ENCODE measurements at regions not wholly inside any gene's neighbourhood (a gene's known extent, or its start where the extent isn't known, plus 50 kb on each side); places are given as distances from the start of the nearest gene placed in this dataset.

DNA sequence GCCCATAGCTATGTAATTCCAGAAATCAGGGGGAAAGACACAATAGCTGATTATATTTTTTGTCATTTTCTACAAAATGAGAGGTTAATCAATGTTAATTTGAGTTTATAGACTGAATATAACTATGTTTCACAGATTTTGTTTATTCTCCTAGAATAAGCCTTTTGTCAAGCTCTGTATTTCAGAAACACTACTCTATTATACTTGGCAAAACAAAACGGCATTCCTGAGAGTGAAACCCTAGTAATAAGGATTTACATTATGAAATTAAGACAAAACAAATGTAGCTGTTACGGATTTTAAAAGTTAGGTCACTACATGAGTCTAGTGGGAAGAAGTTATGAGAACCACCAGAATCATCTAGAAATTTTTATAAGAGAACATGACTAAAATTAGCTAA lies 334.2 kb downstream of the KLF12 start:
- Mint-ChIP-seq H3K4me1 (no peaks in the 10 kb centered on the region), H3K27ac (no peak overlapping the region), H3K4me3 (no peak overlapping the region), H3K36me3 (peaks cover 18% of the 10 kb centered on the region), H3K27me3 (ENCODE audit: low read depth) (no peaks in the 10 kb centered on the region), H3K9me3 (peaks cover 9% of the 10 kb centered on the region)
- TF ChIP-seq, protein P1, sequence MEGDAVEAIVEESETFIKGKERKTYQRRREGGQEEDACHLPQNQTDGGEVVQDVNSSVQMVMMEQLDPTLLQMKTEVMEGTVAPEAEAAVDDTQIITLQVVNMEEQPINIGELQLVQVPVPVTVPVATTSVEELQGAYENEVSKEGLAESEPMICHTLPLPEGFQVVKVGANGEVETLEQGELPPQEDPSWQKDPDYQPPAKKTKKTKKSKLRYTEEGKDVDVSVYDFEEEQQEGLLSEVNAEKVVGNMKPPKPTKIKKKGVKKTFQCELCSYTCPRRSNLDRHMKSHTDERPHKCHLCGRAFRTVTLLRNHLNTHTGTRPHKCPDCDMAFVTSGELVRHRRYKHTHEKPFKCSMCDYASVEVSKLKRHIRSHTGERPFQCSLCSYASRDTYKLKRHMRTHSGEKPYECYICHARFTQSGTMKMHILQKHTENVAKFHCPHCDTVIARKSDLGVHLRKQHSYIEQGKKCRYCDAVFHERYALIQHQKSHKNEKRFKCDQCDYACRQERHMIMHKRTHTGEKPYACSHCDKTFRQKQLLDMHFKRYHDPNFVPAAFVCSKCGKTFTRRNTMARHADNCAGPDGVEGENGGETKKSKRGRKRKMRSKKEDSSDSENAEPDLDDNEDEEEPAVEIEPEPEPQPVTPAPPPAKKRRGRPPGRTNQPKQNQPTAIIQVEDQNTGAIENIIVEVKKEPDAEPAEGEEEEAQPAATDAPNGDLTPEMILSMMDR (IDR thresholded peaks at IDR 0.05; ENCODE audit: unreplicated experiment) = no peak
- no peak for DNase-seq (ENCODE audit: low spot score in 2 of 2, unreplicated experiment in 2 of 2)

GRCh38 chr13:73794755-73795154 lies 339.4 kb downstream of the KLF12 start:
- Mint-ChIP-seq H3K27ac (no peak overlapping the region), H3K9me3 (peaks cover 9% of the 10 kb centered on the region), H3K27me3 (ENCODE audit: low read depth) (no peaks in the 10 kb centered on the region), H3K4me1 (no peaks in the 10 kb centered on the region), H3K36me3 (peaks cover 13% of the 10 kb centered on the region), H3K4me3 (no peak overlapping the region)
- TF ChIP-seq, protein P1 (IDR thresholded peaks at IDR 0.05; ENCODE audit: unreplicated experiment) = no peak
- DNase-seq (ENCODE audit: low spot score in 2 of 2, unreplicated experiment in 2 of 2) = no peak

- peaks cover 8% of the 10 kb centered on the region for H3K36me3 Mint-ChIP-seq
- H3K4me3 Mint-ChIP-seq = no peak overlapping the region
- TF ChIP-seq, protein P1 (IDR thresholded peaks at IDR 0.05; ENCODE audit: unreplicated experiment) = no peak
- H3K27ac Mint-ChIP-seq = no peak overlapping the region
- peaks cover 6% of the 10 kb centered on the region for H3K4me1 Mint-ChIP-seq
- H3K9me3 Mint-ChIP-seq = peaks cover 7% of the 10 kb centered on the region
- H3K27me3 Mint-ChIP-seq (ENCODE audit: low read depth) = no peaks in the 10 kb centered on the region
- no peak for DNase-seq (ENCODE audit: low spot score in 2 of 2, unreplicated experiment in 2 of 2)
These were observed 340.8 kb downstream of the KLF12 start for GRCh38 chr13:73793361-73793760.

DNA sequence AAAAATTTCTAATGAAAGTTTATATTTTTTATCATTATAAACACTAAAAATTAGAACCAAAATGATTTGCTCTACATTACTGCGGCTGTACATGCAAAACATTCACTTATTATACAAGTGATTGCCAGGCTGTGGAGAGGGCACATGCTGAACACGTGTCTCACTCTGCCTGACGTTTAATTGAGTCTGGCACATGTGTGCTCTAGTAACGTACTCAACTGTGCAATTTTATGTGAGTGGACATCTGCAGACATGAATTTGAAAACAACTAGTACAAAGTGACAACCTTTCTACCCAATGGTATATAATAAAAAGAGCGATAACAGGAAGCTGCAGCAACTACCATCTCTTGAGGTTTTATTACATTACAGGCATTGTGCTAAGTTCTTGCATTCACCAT lies 341.4 kb downstream of the KLF12 start:
- TF ChIP-seq, protein P1 (IDR thresholded peaks at IDR 0.05; ENCODE audit: unreplicated experiment) = no peak
- Mint-ChIP-seq H3K9me3 (peaks cover 1% of the 10 kb centered on the region), H3K4me3 (no peak overlapping the region), H3K36me3 (peaks cover 3% of the 10 kb centered on the region), H3K27me3 (ENCODE audit: low read depth) (no peaks in the 10 kb centered on the region), H3K27ac (no peak overlapping the region), H3K4me1 (peaks cover 6% of the 10 kb centered on the region)
- no peak for DNase-seq (ENCODE audit: low spot score in 2 of 2, unreplicated experiment in 2 of 2)

GRCh38 chr13:73782450-73783449 lies 351.5 kb downstream of the KLF12 start:
- Mint-ChIP-seq H3K9me3 (no peaks in the 10 kb centered on the region), H3K27me3 (ENCODE audit: low read depth) (no peaks in the 10 kb centered on the region), H3K27ac (peak overlapping the region; percentile 70), H3K36me3 (peaks cover 14% of the 10 kb centered on the region), H3K4me3 (no peak overlapping the region), H3K4me1 (peaks cover 11% of the 10 kb centered on the region)
- no peak for DNase-seq (ENCODE audit: low spot score in 2 of 2, unreplicated experiment in 2 of 2)
- TF ChIP-seq, protein P1 (IDR thresholded peaks at IDR 0.05; ENCODE audit: unreplicated experiment) = no peak

Data from mesothelial cell of epicardium (in vitro differentiated cells).